ENCODE measurements at regions not wholly inside any gene's neighbourhood (a gene's known extent, or its start where the extent isn't known, plus 50 kb on each side); places are given as distances from the start of the nearest gene placed in this dataset.

DNA sequence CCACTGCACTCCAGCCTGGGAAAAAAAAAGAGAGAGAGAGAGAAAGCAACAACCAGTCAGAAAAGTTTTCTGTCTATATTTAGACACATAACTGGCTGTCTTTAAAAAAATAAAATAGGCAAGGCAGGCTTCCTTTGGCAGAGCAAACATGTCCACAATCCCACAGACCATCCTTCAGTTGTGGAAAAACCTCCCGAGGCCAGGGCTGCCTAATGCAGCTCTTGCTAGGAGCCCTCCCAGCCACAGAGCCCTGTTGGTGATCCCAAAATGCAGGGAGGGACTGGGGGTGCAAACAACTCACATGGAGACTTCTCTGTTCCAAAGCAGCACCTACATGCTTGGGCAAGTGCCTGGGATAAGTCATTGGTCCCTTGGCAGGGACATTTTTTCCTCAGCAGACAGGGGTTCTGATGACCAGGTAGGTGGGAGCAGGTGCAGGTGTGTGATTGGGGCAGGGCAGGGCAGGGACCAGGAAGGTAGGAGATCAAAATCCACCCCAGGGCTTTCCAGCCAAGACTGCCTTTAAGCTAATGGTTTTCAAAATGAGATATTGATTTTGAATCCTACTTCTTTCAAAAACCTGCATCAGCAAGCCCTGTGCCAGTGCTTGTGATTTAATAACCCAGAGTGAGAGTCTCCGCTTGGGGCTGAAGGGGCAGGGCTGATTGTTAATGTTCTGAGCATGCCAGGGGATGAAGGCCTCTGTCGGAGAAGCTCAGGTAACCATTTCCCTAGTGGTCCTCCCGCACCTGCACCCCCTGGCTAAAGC lies 178.5 kb downstream of the USP12 start:
- ChIA-PET CTCF (interaction anchor here (0.9 to 2.9 kb wide), 6 partner anchors 8 to 992 kb away, joined by 3 to 13 read pairs (median 4); no protein-coding TSS in a partner anchor), POLR2A (no interaction called here)
- no peak overlapping the region for H3K4me3 ChIP-seq (ENCODE audit: low read depth, low read length)
- TF ChIP-seq, protein P1, sequence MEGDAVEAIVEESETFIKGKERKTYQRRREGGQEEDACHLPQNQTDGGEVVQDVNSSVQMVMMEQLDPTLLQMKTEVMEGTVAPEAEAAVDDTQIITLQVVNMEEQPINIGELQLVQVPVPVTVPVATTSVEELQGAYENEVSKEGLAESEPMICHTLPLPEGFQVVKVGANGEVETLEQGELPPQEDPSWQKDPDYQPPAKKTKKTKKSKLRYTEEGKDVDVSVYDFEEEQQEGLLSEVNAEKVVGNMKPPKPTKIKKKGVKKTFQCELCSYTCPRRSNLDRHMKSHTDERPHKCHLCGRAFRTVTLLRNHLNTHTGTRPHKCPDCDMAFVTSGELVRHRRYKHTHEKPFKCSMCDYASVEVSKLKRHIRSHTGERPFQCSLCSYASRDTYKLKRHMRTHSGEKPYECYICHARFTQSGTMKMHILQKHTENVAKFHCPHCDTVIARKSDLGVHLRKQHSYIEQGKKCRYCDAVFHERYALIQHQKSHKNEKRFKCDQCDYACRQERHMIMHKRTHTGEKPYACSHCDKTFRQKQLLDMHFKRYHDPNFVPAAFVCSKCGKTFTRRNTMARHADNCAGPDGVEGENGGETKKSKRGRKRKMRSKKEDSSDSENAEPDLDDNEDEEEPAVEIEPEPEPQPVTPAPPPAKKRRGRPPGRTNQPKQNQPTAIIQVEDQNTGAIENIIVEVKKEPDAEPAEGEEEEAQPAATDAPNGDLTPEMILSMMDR (IDR thresholded peaks at IDR 0.05; ENCODE audit: insufficient read depth, low read length, missing control alignments): no peak
- DNase-seq (ENCODE audit: low read depth, low spot score): no peak

DNA sequence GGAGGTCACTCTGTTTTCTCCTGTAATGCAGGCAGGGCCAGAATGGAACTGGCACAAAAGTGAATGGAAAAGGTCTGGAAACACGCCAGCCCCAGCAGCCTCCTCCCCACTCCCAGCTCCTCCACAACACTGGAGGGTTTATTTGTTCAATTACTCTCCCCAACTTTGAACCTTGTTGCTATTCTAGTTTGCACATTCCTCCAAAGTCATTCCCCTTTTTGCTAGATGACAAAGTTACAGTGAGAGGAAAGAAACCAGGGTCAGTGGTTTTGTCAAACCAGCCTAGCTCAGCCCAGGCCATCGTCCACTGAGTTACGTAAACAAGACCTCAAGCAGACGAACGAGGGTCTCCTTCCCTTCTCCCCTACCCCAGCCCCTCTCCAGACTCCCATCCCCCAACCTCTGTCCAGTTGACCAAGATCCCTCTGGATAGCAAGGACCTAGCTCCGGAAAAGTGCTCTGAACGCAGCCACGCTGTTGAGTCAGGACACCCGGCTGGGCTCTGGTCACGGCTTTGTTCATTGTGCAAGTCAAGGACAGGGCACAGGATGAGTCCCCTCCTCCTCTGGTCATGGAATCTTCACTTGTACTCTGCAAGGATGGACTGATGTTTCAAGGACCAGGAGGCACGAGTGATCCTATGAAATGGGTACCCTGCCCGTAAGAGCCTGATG lies 180.0 kb downstream of the USP12 start:
- no peak for DNase-seq (ENCODE audit: low read depth, low spot score)
- H3K4me3 ChIP-seq (ENCODE audit: low read depth, low read length): no peak overlapping the region
- TF ChIP-seq, protein P1 (IDR thresholded peaks at IDR 0.05; ENCODE audit: insufficient read depth, low read length, missing control alignments): no peak
- POLR2A ChIA-PET: no interaction called here
- CTCF ChIA-PET: interaction anchor here (9.9 kb wide), 1 partner anchor 369 kb away, joined by 457 read pairs; no protein-coding TSS in a partner anchor

- TF ChIP-seq, protein P1 (IDR thresholded peaks at IDR 0.05; ENCODE audit: insufficient read depth, low read length, missing control alignments): no peak
- no peak for DNase-seq (ENCODE audit: low read depth, low spot score)
- no peak overlapping the region for H3K4me3 ChIP-seq (ENCODE audit: low read depth, low read length)
- ChIA-PET POLR2A (no interaction called here), CTCF (interaction anchor here (1.1 to 9.9 kb wide), 4 partner anchors 180 to 385 kb away, joined by 3 to 457 read pairs (median 34); no protein-coding TSS in a partner anchor)
Measured at GRCh38 chr13:26989957-26990713, 181.5 kb downstream of the USP12 start.

- POLR2A ChIA-PET: no interaction called here
- CTCF ChIA-PET: interaction anchor here (1.3 to 9.9 kb wide), 6 partner anchors 181 to 390 kb away, joined by 3 to 457 read pairs (median 34); no protein-coding TSS in a partner anchor
- H3K4me3 ChIP-seq (ENCODE audit: low read depth, low read length): no peak overlapping the region
- TF ChIP-seq, protein P1 (IDR thresholded peaks at IDR 0.05; ENCODE audit: insufficient read depth, low read length, missing control alignments): no peak
- no peak for DNase-seq (ENCODE audit: low read depth, low spot score)
Measured at GRCh38 chr13:26989261-26989956, 182.2 kb downstream of the USP12 start.

GRCh38 chr13:26988059-26988769 lies 183.4 kb downstream of the USP12 start:
- POLR2A ChIA-PET: no interaction called here
- CTCF ChIA-PET: interaction anchor here (0.9 to 9.9 kb wide), 11 partner anchors 9 to 391 kb away, joined by 3 to 457 read pairs (median 5); no protein-coding TSS in a partner anchor

More at GRCh38 chr13:26988059-26988769, 183.4 kb downstream of the USP12 start:
- H3K4me3 ChIP-seq (ENCODE audit: low read depth, low read length): no peak overlapping the region
- TF ChIP-seq, protein P1 (IDR thresholded peaks at IDR 0.05; ENCODE audit: insufficient read depth, low read length, missing control alignments): no peak
- no peak for DNase-seq (ENCODE audit: low read depth, low spot score)
